H1 (cell line): ENCODE measurements at regions not wholly inside any gene's neighbourhood (a gene's known extent, or its start where the extent isn't known, plus 50 kb on each side); places are given as distances from the start of the nearest gene placed in this dataset.

Experiments
- CBX8 ChIP-seq: fragments of 300-800, 300-1000 bp; sonication (generic); IDR thresholded peaks from 2 replicates; pipeline ENCODE4 v1.7.1; 2016; ENCODE audit warnings: low read depth, low read length, borderline replicate concordance
- EZH2 ChIP-seq: fragments of 200-600 bp; sonication (generic); IDR thresholded peaks from 2 replicates; pipeline ENCODE4 v1.7.1; 2012; ENCODE audit warnings: low read depth, mild to moderate bottlenecking, moderate library complexity, low read length, inconsistent platforms; ENCODE audit not compliant: severe bottlenecking
- GTF2F1 ChIP-seq: IDR thresholded peaks from 2 replicates; pipeline ENCODE4 v1.6.1; 2012; ENCODE audit warnings: low read depth, low read length, improper control_type of control experiment, borderline replicate concordance
- KDM5A ChIP-seq: fragments of 200-600 bp; IDR thresholded peaks from 2 replicates; pipeline ENCODE4 v1.7.1; 2012; ENCODE audit warnings: mild to moderate bottlenecking, low read length, inconsistent platforms, mixed read lengths
- NRF1 ChIP-seq: IDR thresholded peaks from 2 replicates; pipeline ENCODE4 v1.6.1; 2011; ENCODE audit warnings: mild to moderate bottlenecking, low read depth, low read length, improper control_type of control experiment
- POLR2A ChIP-seq, 2 experiments: IDR thresholded peaks; 1 replicate in 1 of 2; 2 replicates in 1 of 2; pipeline ENCODE4 v1.6.1; 2011; ENCODE audit warnings: low read depth in 2 of 2, low read length in 2 of 2, mild to moderate bottlenecking in 2 of 2; ENCODE audit errors: control extremely low read depth in 1 of 2
- POLR2AphosphoS5 ChIP-seq: IDR thresholded peaks from 2 replicates; pipeline ENCODE4 v1.6.1; 2011; ENCODE audit warnings: low read depth, low read length
- SIX5 ChIP-seq: IDR thresholded peaks from 2 replicates; pipeline ENCODE4 v1.6.1; 2011; ENCODE audit warnings: mild to moderate bottlenecking, low read depth, low read length
- SP1 ChIP-seq: IDR thresholded peaks from 2 replicates; pipeline ENCODE4 v1.6.1; 2011; ENCODE audit warnings: low read depth, low read length
- TAF7 ChIP-seq: optimal IDR thresholded peaks from 2 replicates; pipeline ENCODE3; 2011; ENCODE audit warnings: low read depth, mild to moderate bottlenecking, inconsistent platforms, low read length, moderate library complexity, borderline replicate concordance
- TEAD4 ChIP-seq: IDR thresholded peaks from 2 replicates; pipeline ENCODE4 v1.6.1; 2012; ENCODE audit warnings: low read depth, low read length, inconsistent platforms, mixed read lengths
- YY1 ChIP-seq: IDR thresholded peaks from 2 replicates; pipeline ENCODE4 v1.6.1; 2011; ENCODE audit warnings: low read depth, mild to moderate bottlenecking, low read length
- TF ChIP-seq, protein P1 (sequence below), 3 experiments: IDR thresholded peaks; 1 replicate in 2 of 3; 2 replicates in 1 of 3; pipeline versions ENCODE4 v1.5.1 to v1.6.1; 2011; ENCODE audit warnings: low read length in 3 of 3, mild to moderate bottlenecking in 3 of 3, inconsistent platforms in 2 of 3, low read depth in 1 of 3, moderate library complexity in 1 of 3; ENCODE audit not compliant: insufficient read depth in 1 of 3; ENCODE audit errors: control extremely low read depth in 1 of 3

- TF ChIP-seq, protein P1, sequence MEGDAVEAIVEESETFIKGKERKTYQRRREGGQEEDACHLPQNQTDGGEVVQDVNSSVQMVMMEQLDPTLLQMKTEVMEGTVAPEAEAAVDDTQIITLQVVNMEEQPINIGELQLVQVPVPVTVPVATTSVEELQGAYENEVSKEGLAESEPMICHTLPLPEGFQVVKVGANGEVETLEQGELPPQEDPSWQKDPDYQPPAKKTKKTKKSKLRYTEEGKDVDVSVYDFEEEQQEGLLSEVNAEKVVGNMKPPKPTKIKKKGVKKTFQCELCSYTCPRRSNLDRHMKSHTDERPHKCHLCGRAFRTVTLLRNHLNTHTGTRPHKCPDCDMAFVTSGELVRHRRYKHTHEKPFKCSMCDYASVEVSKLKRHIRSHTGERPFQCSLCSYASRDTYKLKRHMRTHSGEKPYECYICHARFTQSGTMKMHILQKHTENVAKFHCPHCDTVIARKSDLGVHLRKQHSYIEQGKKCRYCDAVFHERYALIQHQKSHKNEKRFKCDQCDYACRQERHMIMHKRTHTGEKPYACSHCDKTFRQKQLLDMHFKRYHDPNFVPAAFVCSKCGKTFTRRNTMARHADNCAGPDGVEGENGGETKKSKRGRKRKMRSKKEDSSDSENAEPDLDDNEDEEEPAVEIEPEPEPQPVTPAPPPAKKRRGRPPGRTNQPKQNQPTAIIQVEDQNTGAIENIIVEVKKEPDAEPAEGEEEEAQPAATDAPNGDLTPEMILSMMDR (IDR thresholded peaks at IDR 0.05; ENCODE audit: control extremely low read depth in 1 of 3, insufficient read depth in 1 of 3, low read depth in 1 of 3, low read length in 3 of 3), result no peak
- TF ChIP-seq POLR2A (IDR thresholded peaks at IDR 0.05; ENCODE audit: control extremely low read depth in 1 of 2, low read depth in 2 of 2, low read length in 2 of 2) (no peak), POLR2AphosphoS5 (no peak), SIX5 (no peak), YY1 (no peak), EZH2 (no peak), TAF7 (no peak), KDM5A (no peak), TEAD4 (no peak), SP1 (no peak), NRF1 (no peak), CBX8 (no peak), GTF2F1 (no peak)
Observed at GRCh38 chr12:97173688-97174410, 266.8 kb downstream of the NEDD1 start.
